ENCODE measurements at regions not wholly inside any gene's neighbourhood (a gene's known extent, or its start where the extent isn't known, plus 50 kb on each side); places are given as distances from the start of the nearest gene placed in this dataset.

DNA sequence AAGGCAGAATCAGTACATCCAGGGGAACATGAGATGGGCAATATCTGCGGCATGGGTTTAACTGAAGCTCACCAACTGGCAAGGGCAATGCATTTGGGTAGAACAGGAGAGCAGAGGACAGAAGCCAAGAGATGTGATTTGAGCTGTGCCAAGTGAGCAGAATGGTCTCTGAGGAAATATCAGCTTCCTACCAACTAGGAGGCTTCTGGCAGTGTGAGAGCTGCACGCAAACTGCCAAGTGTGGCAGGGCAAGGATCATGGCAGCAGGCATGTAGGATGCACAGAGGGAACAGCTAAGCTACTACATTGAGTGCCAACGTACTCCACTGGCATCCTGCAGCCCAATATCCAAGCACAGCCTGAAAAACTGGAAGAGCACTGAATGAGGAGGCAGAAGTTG is 1036.5 kb downstream of the TUSC7 start:
- no peak overlapping the region for H3K4me2 ChIP-seq (ENCODE audit: insufficient read depth, low read length)
- no peaks in the 10 kb centered on the region for H3K27me3 ChIP-seq (ENCODE audit: control insufficient read depth in 2 of 2, insufficient read depth in 2 of 2, low read length in 2 of 2)
- no peaks in the 10 kb centered on the region for H3K36me3 ChIP-seq (ENCODE audit: control insufficient read depth, insufficient read depth, low read length)
- no peaks in the 10 kb centered on the region for H3K9me1 ChIP-seq (ENCODE audit: control insufficient read depth, insufficient read depth, low read length)
- H3K79me2 ChIP-seq (ENCODE audit: control insufficient read depth, insufficient read depth, low read length): no peaks in the 10 kb centered on the region
- H3K9ac ChIP-seq (ENCODE audit: insufficient read depth in 1 of 2, low read depth in 2 of 2, low read length in 2 of 2): no peak overlapping the region
- no peak overlapping the region for H2AFZ ChIP-seq (ENCODE audit: low read depth, low read length)
- CTCF ChIA-PET (ENCODE audit: low intra/inter-chr PET ratio): no interaction called here
- in situ Hi-C loops (cut with MboI) (no loop called here), intact Hi-C loops (cut with micrococcal nuclease) (no loop called here)
- no peaks in the 10 kb centered on the region for H3K9me3 ChIP-seq (replicated peaks; ENCODE audit: control insufficient read depth, insufficient read depth, low read depth, low read length)
- H3K4me1 ChIP-seq (replicated peaks in 1 of 2; ENCODE audit: control insufficient read depth in 2 of 2, insufficient read depth in 2 of 2, low read length in 2 of 2): no peaks in the 10 kb centered on the region
- no peaks in the 10 kb centered on the region for H4K20me1 ChIP-seq (replicated peaks; ENCODE audit: control insufficient read depth, insufficient read depth, low read length)
- 0% methylated on average over 3 of the region's 3 CpGs for WGBS (ENCODE audit: insufficient coverage, low coverage, missing lambda C conversion rate)
- no peak overlapping the region for H3K4me3 ChIP-seq
- no peak overlapping the region for H3K27ac ChIP-seq (ENCODE audit: extremely low read depth, low read depth, low read length)
- no peak for DNase-seq (ENCODE audit: extremely low read depth in 1 of 4, low spot score in 3 of 4)
- BruUV-seq (replicated peaks): no TSS peak
- POLR2A ChIA-PET: no interaction called here
- no peak for FAIRE-seq
- ATAC-seq: no peak
- TF ChIP-seq POLR2H (tag; IDR thresholded peaks at IDR 0.05; ENCODE audit: low read depth) (no peak), TEAD2 (tag; IDR thresholded peaks at IDR 0.05) (no peak), SLC30A9 (CRISPR knock-in tag; IDR thresholded peaks at IDR 0.05) (no peak), ZNF431 (CRISPR knock-in tag; IDR thresholded peaks at IDR 0.05) (no peak), WHSC1 (IDR thresholded peaks at IDR 0.05; ENCODE audit: low read length) (no peak), ZBED1 (IDR thresholded peaks at IDR 0.05) (no peak), BMI1 (IDR thresholded peaks at IDR 0.05; ENCODE audit: low read length) (no peak), SETDB1 (IDR thresholded peaks at IDR 0.05; ENCODE audit: low read length) (no peak), ILK (tag; IDR thresholded peaks at IDR 0.05; ENCODE audit: borderline replicate concordance, low read depth) (no peak), ZNF436 (CRISPR knock-in tag; IDR thresholded peaks at IDR 0.05) (no peak)
- TF ChIP-seq, protein P1, sequence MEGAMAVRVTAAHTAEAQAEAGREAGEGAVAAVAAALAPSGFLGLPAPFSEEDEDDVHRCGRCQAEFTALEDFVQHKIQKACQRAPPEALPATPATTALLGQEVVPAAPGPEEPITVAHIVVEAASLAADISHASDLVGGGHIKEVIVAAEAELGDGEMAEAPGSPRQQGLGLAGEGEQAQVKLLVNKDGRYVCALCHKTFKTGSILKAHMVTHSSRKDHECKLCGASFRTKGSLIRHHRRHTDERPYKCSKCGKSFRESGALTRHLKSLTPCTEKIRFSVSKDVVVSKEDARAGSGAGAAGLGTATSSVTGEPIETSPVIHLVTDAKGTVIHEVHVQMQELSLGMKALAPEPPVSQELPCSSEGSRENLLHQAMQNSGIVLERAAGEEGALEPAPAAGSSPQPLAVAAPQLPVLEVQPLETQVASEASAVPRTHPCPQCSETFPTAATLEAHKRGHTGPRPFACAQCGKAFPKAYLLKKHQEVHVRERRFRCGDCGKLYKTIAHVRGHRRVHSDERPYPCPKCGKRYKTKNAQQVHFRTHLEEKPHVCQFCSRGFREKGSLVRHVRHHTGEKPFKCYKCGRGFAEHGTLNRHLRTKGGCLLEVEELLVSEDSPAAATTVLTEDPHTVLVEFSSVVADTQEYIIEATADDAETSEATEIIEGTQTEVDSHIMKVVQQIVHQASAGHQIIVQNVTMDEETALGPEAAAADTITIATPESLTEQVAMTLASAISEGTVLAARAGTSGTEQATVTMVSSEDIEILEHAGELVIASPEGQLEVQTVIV (CRISPR knock-in tag; IDR thresholded peaks at IDR 0.05; ENCODE audit: borderline replicate concordance): no peak
- TF ChIP-seq, protein P2, sequence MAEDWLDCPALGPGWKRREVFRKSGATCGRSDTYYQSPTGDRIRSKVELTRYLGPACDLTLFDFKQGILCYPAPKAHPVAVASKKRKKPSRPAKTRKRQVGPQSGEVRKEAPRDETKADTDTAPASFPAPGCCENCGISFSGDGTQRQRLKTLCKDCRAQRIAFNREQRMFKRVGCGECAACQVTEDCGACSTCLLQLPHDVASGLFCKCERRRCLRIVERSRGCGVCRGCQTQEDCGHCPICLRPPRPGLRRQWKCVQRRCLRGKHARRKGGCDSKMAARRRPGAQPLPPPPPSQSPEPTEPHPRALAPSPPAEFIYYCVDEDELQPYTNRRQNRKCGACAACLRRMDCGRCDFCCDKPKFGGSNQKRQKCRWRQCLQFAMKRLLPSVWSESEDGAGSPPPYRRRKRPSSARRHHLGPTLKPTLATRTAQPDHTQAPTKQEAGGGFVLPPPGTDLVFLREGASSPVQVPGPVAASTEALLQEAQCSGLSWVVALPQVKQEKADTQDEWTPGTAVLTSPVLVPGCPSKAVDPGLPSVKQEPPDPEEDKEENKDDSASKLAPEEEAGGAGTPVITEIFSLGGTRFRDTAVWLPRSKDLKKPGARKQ (CRISPR knock-in tag; IDR thresholded peaks at IDR 0.05): no peak
- TF ChIP-seq, protein P3, sequence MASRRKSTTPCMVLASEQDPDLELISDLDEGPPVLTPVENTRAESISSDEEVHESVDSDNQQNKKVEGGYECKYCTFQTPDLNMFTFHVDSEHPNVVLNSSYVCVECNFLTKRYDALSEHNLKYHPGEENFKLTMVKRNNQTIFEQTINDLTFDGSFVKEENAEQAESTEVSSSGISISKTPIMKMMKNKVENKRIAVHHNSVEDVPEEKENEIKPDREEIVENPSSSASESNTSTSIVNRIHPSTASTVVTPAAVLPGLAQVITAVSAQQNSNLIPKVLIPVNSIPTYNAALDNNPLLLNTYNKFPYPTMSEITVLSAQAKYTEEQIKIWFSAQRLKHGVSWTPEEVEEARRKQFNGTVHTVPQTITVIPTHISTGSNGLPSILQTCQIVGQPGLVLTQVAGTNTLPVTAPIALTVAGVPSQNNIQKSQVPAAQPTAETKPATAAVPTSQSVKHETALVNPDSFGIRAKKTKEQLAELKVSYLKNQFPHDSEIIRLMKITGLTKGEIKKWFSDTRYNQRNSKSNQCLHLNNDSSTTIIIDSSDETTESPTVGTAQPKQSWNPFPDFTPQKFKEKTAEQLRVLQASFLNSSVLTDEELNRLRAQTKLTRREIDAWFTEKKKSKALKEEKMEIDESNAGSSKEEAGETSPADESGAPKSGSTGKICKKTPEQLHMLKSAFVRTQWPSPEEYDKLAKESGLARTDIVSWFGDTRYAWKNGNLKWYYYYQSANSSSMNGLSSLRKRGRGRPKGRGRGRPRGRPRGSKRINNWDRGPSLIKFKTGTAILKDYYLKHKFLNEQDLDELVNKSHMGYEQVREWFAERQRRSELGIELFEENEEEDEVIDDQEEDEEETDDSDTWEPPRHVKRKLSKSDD (conservative IDR thresholded peaks at IDR 0.05; ENCODE audit: low read length): no peak
- TF ChIP-seq, protein P4, sequence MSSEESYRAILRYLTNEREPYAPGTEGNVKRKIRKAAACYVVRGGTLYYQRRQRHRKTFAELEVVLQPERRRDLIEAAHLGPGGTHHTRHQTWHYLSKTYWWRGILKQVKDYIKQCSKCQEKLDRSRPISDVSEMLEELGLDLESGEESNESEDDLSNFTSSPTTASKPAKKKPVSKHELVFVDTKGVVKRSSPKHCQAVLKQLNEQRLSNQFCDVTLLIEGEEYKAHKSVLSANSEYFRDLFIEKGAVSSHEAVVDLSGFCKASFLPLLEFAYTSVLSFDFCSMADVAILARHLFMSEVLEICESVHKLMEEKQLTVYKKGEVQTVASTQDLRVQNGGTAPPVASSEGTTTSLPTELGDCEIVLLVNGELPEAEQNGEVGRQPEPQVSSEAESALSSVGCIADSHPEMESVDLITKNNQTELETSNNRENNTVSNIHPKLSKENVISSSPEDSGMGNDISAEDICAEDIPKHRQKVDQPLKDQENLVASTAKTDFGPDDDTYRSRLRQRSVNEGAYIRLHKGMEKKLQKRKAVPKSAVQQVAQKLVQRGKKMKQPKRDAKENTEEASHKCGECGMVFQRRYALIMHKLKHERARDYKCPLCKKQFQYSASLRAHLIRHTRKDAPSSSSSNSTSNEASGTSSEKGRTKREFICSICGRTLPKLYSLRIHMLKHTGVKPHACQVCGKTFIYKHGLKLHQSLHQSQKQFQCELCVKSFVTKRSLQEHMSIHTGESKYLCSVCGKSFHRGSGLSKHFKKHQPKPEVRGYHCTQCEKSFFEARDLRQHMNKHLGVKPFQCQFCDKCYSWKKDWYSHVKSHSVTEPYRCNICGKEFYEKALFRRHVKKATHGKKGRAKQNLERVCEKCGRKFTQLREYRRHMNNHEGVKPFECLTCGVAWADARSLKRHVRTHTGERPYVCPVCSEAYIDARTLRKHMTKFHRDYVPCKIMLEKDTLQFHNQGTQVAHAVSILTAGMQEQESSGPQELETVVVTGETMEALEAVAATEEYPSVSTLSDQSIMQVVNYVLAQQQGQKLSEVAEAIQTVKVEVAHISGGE (CRISPR knock-in tag; IDR thresholded peaks at IDR 0.05): no peak

Data from K562 (cell line).